H1 (cell line): ENCODE measurements at regions not wholly inside any gene's neighbourhood (a gene's known extent, or its start where the extent isn't known, plus 50 kb on each side); places are given as distances from the start of the nearest gene placed in this dataset.
A peak's percentile ranks its signal among the peaks of the same experiment; 100 is the strongest.

Source experiments
- CTCF ChIA-PET: fragments of 300-600 bp; sonication (Branson Sonifier 250); formaldehyde crosslinking; loops from one replicate; lab custom pipeline; 2021; ENCODE audit not compliant: partially characterized antibody; lab: Charles Lee
- POLR2A ChIA-PET: fragments of 300-600 bp; sonication (Branson Sonifier 250); formaldehyde crosslinking; loops from one replicate; lab custom pipeline; 2021; ENCODE audit warnings: inconsistent platforms; ENCODE audit not compliant: partially characterized antibody; lab: Charles Lee
- DNase-seq, 2 experiments: peaks; one replicate each; pipeline versions ENCODE4 v3.0.0 to v3.0.0-alpha.2; 2010 to 2022; ENCODE audit warnings: low spot score in 2 of 2, low read depth in 1 of 2, mixed read lengths in 1 of 2
- FAIRE-seq: peaks from 2 replicates; lab custom pipeline; 2011; peaks lifted over from hg19 to GRCh38; lab: Jason Lieb, UNC
- H2AFZ ChIP-seq: 2 replicates; pipeline ENCODE4 v1.8.1; 2012; ENCODE audit warnings: low read length, inconsistent platforms
- H2AK5ac ChIP-seq: 2 replicates; pipeline ENCODE4 v1.6.1; 2013; ENCODE audit warnings: low read depth, low read length
- H2BK120ac ChIP-seq: replicated peaks from 2 replicates; pipeline ENCODE3; 2013; ENCODE audit warnings: low read depth, low read length, inconsistent platforms
- H2BK12ac ChIP-seq: 2 replicates; pipeline ENCODE4 v1.6.1; 2013; ENCODE audit warnings: low read depth, low read length
- H2BK15ac ChIP-seq: 2 replicates; pipeline ENCODE4 v1.6.1; 2013; ENCODE audit warnings: low read length
- H2BK20ac ChIP-seq: 2 replicates; pipeline ENCODE4 v1.6.1; 2013; ENCODE audit warnings: low read length
- H2BK5ac ChIP-seq: 2 replicates; pipeline ENCODE4 v1.6.1; 2013; ENCODE audit warnings: low read depth, low read length
- H3K14ac ChIP-seq: 2 replicates; pipeline ENCODE4 v1.6.1; 2013; ENCODE audit warnings: inconsistent platforms; ENCODE audit not compliant: insufficient read length
- H3K18ac ChIP-seq: 2 replicates; pipeline ENCODE4 v1.6.1; 2013; ENCODE audit warnings: low read length; ENCODE audit errors: extremely low read depth
- H3K23ac ChIP-seq: 2 replicates; pipeline ENCODE4 v1.6.1; 2013; ENCODE audit warnings: inconsistent platforms; ENCODE audit not compliant: insufficient read length
- H3K23me2 ChIP-seq: 2 replicates; pipeline ENCODE4 v1.6.1; 2013; ENCODE audit warnings: low read depth, low read length
- H3K27ac ChIP-seq: 2 replicates; pipeline ENCODE4 v1.6.1; 2011; ENCODE audit warnings: low read depth, low read length, inconsistent platforms
- H3K27me3 ChIP-seq, 4 experiments: replicated peaks in 1 of 4; 1 replicate in 1 of 4; 2 replicates in 3 of 4; pipeline versions ENCODE4 v1.6.1 to v1.8.1; 2011 to 2013; ENCODE audit warnings: low read length in 3 of 4, mild to moderate bottlenecking in 3 of 4, inconsistent platforms in 2 of 4, mixed read lengths in 2 of 4, moderate library complexity in 1 of 4; ENCODE audit not compliant: control insufficient read depth in 3 of 4, insufficient read depth in 3 of 4; ENCODE audit errors: extremely low read depth in 1 of 4
- H3K36me3 ChIP-seq, 4 experiments: 2 replicates each; pipeline versions ENCODE4 v1.6.1 to v1.8.1; 2011 to 2013; ENCODE audit warnings: mild to moderate bottlenecking in 4 of 4, low read length in 3 of 4, moderate library complexity in 2 of 4, control low read depth in 1 of 4, inconsistent platforms in 1 of 4; ENCODE audit not compliant: insufficient read depth in 4 of 4, control insufficient read depth in 2 of 4
- H3K4ac ChIP-seq: replicated peaks from 2 replicates; pipeline ENCODE3; 2013; ENCODE audit warnings: low read length, low read depth, mixed read lengths, inconsistent platforms; ENCODE audit not compliant: insufficient read length
- H3K4me1 ChIP-seq, 4 experiments: replicated peaks in 1 of 4; 1 replicate in 1 of 4; 2 replicates in 3 of 4; pipeline versions ENCODE4 v1.6.1 to v1.8.1; 2011 to 2013; ENCODE audit warnings: low read length in 3 of 4, inconsistent platforms in 2 of 4, mixed read lengths in 1 of 4; ENCODE audit not compliant: insufficient read depth in 4 of 4, control insufficient read depth in 3 of 4
- H3K4me2 ChIP-seq, 2 experiments: 2 replicates each; pipeline versions ENCODE4 v1.6.1 to v1.8.1; 2011 to 2013; ENCODE audit warnings: low read depth in 2 of 2, low read length in 2 of 2, control low read depth in 1 of 2, inconsistent platforms in 1 of 2, mild to moderate bottlenecking in 1 of 2; ENCODE audit not compliant: insufficient read depth in 1 of 2
- H3K4me3 ChIP-seq, 4 experiments: fragments of 200-600, 300-600 bp in 1 of 4; sonication (generic), shearing (Covaris generic), sonication (Bioruptor Twin) in 1 of 4; 2 replicates each; pipeline versions ENCODE4 v1.5.1 to v1.8.1; 2011 to 2016; ENCODE audit warnings: low read length in 4 of 4, low read depth in 3 of 4, control low read depth in 2 of 4, inconsistent platforms in 2 of 4, mild to moderate bottlenecking in 2 of 4, mixed read lengths in 1 of 4, moderate library complexity in 1 of 4; ENCODE audit not compliant: insufficient read depth in 2 of 4; ENCODE audit errors: extremely low read depth in 1 of 4
- H3K56ac ChIP-seq: replicated peaks from 2 replicates; pipeline ENCODE3; 2013; ENCODE audit warnings: low read depth, mild to moderate bottlenecking, mixed read lengths, low read length, inconsistent platforms; ENCODE audit not compliant: insufficient read length
- H3K79me1 ChIP-seq: 2 replicates; pipeline ENCODE4 v1.6.1; 2013; ENCODE audit warnings: low read depth, low read length, control low read depth
- H3K79me2 ChIP-seq, 2 experiments: 2 replicates each; pipeline versions ENCODE4 v1.6.1 to v1.8.1; 2012 to 2013; ENCODE audit warnings: low read length in 2 of 2, mild to moderate bottlenecking in 2 of 2, inconsistent platforms in 1 of 2; ENCODE audit not compliant: insufficient read depth in 2 of 2, control insufficient read depth in 1 of 2
- H3K9ac ChIP-seq, 4 experiments: replicated peaks in 1 of 4; 1 replicate in 1 of 4; 2 replicates in 3 of 4; pipeline versions ENCODE4 v1.6.1 to v1.8.1; 2011 to 2013; ENCODE audit warnings: low read depth in 3 of 4, low read length in 3 of 4, control low read depth in 2 of 4, mild to moderate bottlenecking in 2 of 4, moderate library complexity in 2 of 4, inconsistent platforms in 1 of 4; ENCODE audit errors: extremely low read depth in 1 of 4
- H3K9me3 ChIP-seq, 2 experiments: 2 replicates each; pipeline versions ENCODE4 v1.6.1 to v1.8.1; 2012 to 2013; ENCODE audit warnings: mild to moderate bottlenecking in 2 of 2, moderate library complexity in 2 of 2, control low read depth in 1 of 2, inconsistent platforms in 1 of 2, low read depth in 1 of 2, low read length in 1 of 2, mixed read lengths in 1 of 2; ENCODE audit not compliant: insufficient read depth in 2 of 2
- H4K20me1 ChIP-seq, 2 experiments: replicated peaks in 1 of 2; 2 replicates each; pipeline versions ENCODE3 to v1.8.1; 2011 to 2013; ENCODE audit warnings: inconsistent platforms in 2 of 2, low read length in 2 of 2, mild to moderate bottlenecking in 1 of 2; ENCODE audit not compliant: insufficient read depth in 2 of 2, control insufficient read depth in 1 of 2
- H4K5ac ChIP-seq: 2 replicates; pipeline ENCODE4 v1.6.1; 2013; ENCODE audit warnings: low read length, low read depth, mixed read lengths, inconsistent platforms; ENCODE audit not compliant: insufficient read length
- H4K8ac ChIP-seq: 2 replicates; pipeline ENCODE4 v1.8.0; 2013; ENCODE audit warnings: mild to moderate bottlenecking, moderate library complexity, low read length, inconsistent platforms; ENCODE audit not compliant: insufficient read depth; ENCODE audit errors: extremely low read depth
- H4K91ac ChIP-seq: replicated peaks from 2 replicates; pipeline ENCODE3; 2013; ENCODE audit warnings: low read length, mixed read lengths, inconsistent platforms; ENCODE audit not compliant: insufficient read length
- ATF3 ChIP-seq: IDR thresholded peaks from 2 replicates; pipeline ENCODE4 v1.6.1; 2011; ENCODE audit warnings: low read depth, mild to moderate bottlenecking, low read length; ENCODE audit not compliant: insufficient read depth
- BRCA1 ChIP-seq: IDR thresholded peaks from 2 replicates; pipeline ENCODE4 v1.6.1; 2012; ENCODE audit warnings: low read depth, low read length, improper control_type of control experiment
- CBX5 ChIP-seq: fragments of 300-800, 300-1000 bp; sonication (generic); IDR thresholded peaks from 2 replicates; pipeline ENCODE4 v1.7.1; 2016; ENCODE audit warnings: antibody characterized with exemption, low read length, low read depth
- CEBPB ChIP-seq: IDR thresholded peaks from 2 replicates; pipeline ENCODE4 v1.6.1; 2012; ENCODE audit warnings: low read depth, low read length
- CHD2 ChIP-seq: IDR thresholded peaks from 2 replicates; pipeline ENCODE4 v1.6.1; 2012; ENCODE audit warnings: low read length, improper control_type of control experiment
- EZH2 ChIP-seq: fragments of 200-600 bp; sonication (generic); IDR thresholded peaks from 2 replicates; pipeline ENCODE4 v1.7.1; 2012; ENCODE audit warnings: low read depth, mild to moderate bottlenecking, moderate library complexity, low read length, inconsistent platforms; ENCODE audit not compliant: severe bottlenecking
- GTF2F1 ChIP-seq: IDR thresholded peaks from 2 replicates; pipeline ENCODE4 v1.6.1; 2012; ENCODE audit warnings: low read depth, low read length, improper control_type of control experiment, borderline replicate concordance
- KDM5A ChIP-seq: fragments of 200-600 bp; IDR thresholded peaks from 2 replicates; pipeline ENCODE4 v1.7.1; 2012; ENCODE audit warnings: mild to moderate bottlenecking, low read length, inconsistent platforms, mixed read lengths
- NRF1 ChIP-seq: IDR thresholded peaks from 2 replicates; pipeline ENCODE4 v1.6.1; 2011; ENCODE audit warnings: mild to moderate bottlenecking, low read depth, low read length, improper control_type of control experiment
- RNF2 ChIP-seq: fragments of 200-900, 300-1000 bp; sonication (generic); IDR thresholded peaks from 2 replicates; pipeline ENCODE4 v1.7.1; 2016; ENCODE audit warnings: borderline replicate concordance, low read depth, mild to moderate bottlenecking, antibody characterized with exemption, low read length; ENCODE audit not compliant: poor library complexity, severe bottlenecking; ENCODE audit errors: missing control alignments
- SP1 ChIP-seq: IDR thresholded peaks from 2 replicates; pipeline ENCODE4 v1.6.1; 2011; ENCODE audit warnings: low read depth, low read length
- SRF ChIP-seq: IDR thresholded peaks from 2 replicates; pipeline ENCODE4 v1.6.1; 2011; ENCODE audit warnings: mild to moderate bottlenecking, low read depth, low read length, moderate library complexity
- TCF12 ChIP-seq: IDR thresholded peaks from 2 replicates; pipeline ENCODE4 v1.6.1; 2011; ENCODE audit warnings: low read depth, mild to moderate bottlenecking, low read length
- WGBS, 2 experiments: shearing (Covaris generic) in 1 of 2; methylation state at CpG; one replicate each; pipeline versions ENCODE4 v1.1.6 to v1.1.7; 2013 to 2015; ENCODE audit warnings: low lambda C conversion rate in 2 of 2, mixed read lengths in 2 of 2, inconsistent platforms in 1 of 2, low coverage in 1 of 2, missing lambda C conversion rate in 1 of 2; ENCODE audit not compliant: insufficient replicate concordance in 2 of 2, insufficient coverage in 1 of 2, insufficient read length in 1 of 2; ENCODE audit errors: extremely low coverage in 1 of 2, missing lambda C conversion rate in 1 of 2; 5-methylcytosine and 5-hydroxymethylcytosine counted together

DNA sequence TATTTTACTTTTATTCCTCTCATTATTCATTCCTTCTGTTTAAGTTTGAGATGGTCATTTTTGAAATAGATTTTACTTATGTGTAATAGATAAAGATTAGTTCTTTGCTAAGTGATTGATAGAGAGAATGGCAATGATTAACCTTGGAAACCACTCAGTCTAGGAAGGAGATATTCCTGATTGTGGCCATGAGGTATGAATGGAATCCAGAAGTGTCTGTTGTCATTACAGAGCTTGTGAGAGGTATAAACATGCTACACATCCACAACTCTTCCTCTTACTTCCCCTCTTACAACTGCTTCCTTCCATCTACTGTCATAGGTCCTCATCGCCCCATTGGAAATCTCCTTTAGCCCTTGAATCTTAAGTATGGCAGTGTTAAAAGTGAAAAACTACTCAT lies 988.8 kb upstream of the B3GALT2 start:
- no peak overlapping the region for H3K9ac ChIP-seq
- H3K23me2 ChIP-seq = no peaks in the 10 kb centered on the region
- ChIA-PET POLR2A (no interaction called here), CTCF (no interaction called here)
- H3K79me1 ChIP-seq = no peaks in the 10 kb centered on the region
- no peaks in the 10 kb centered on the region for H3K79me2 ChIP-seq
- H3K36me3 ChIP-seq = no peaks in the 10 kb centered on the region
- H2AFZ ChIP-seq = no peak overlapping the region
- DNase-seq (no peak), FAIRE-seq (no peak)
- H3K23ac ChIP-seq = no peak overlapping the region
- H3K56ac ChIP-seq = no peak overlapping the region
- H3K18ac ChIP-seq = no peak overlapping the region
- H4K5ac ChIP-seq = no peak overlapping the region
- no peak overlapping the region for H3K14ac ChIP-seq
- TF ChIP-seq SP1 (no peak), CEBPB (no peak), CHD2 (no peak), CBX5 (no peak), BRCA1 (no peak), KDM5A (no peak), TCF12 (no peak), EZH2 (no peak), GTF2F1 (no peak), NRF1 (no peak), RNF2 (no peak), ATF3 (no peak), SRF (no peak)
- no peak overlapping the region for H2BK15ac ChIP-seq
- H3K27me3 ChIP-seq = no peaks in the 10 kb centered on the region
- H3K9me3 ChIP-seq = no peaks in the 10 kb centered on the region
- peak overlapping the region; percentile 13 for H4K91ac ChIP-seq
- no peak overlapping the region for H3K4ac ChIP-seq
- H4K8ac ChIP-seq = no peak overlapping the region
- no peak overlapping the region for H3K4me3 ChIP-seq
- H2BK5ac ChIP-seq = peak overlapping the region; percentile 14; the same call in 1 of the 2 replicates
- H3K4me2 ChIP-seq = no peak overlapping the region
- no peak overlapping the region for H3K27ac ChIP-seq
- no peak overlapping the region for H2AK5ac ChIP-seq
- 100% methylated on average over 1 of the region's 1 CpG; no CpG with 5 or more reads in 1 of the 2 experiments for WGBS, 2 experiments
- H2BK12ac ChIP-seq = no peak overlapping the region
- peaks cover 0 to 7% (median 3%) of the 10 kb centered on the region in 4 experiments; a peak in 1 of 7 replicates for H3K4me1 ChIP-seq
- H2BK120ac ChIP-seq = peak overlapping the region; percentile 35
- H2BK20ac ChIP-seq = peak overlapping the region; percentile 51; the same call in 1 of the 2 replicates
- no peaks in the 10 kb centered on the region for H4K20me1 ChIP-seq
